ENCODE measurements at regions not wholly inside any gene's neighbourhood (a gene's known extent, or its start where the extent isn't known, plus 50 kb on each side); places are given as distances from the start of the nearest gene placed in this dataset.
"Not testable (repeated sequence)": the region's sequence is repeated elsewhere in the genome, so short reads cannot be mapped to it uniquely, and the experiment has no call there.

DNA sequence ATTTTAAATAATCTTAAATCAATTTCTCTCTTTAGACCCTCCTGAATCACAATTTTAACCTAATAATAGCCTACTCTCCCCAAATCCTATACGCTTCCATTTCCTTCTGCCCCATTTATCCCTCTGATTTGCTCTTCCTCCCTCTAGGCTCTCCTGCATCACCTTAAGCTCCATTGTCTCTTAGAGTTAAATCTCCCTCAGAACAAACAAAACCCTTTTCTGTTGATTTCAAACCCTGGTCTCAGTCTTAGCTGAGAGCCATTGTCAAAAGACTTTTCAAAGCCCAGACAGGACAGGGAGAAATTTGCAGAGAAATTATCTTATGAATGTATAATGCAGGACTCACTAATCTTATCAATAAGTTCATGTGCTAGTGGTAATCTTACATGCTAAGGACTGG is 106.1 kb downstream of the C12orf75 start:
- no peak overlapping the region for H3K9ac ChIP-seq
- no peak for TF ChIP-seq Cebpa-rat (IDR thresholded peaks at IDR 0.05)

DNA sequence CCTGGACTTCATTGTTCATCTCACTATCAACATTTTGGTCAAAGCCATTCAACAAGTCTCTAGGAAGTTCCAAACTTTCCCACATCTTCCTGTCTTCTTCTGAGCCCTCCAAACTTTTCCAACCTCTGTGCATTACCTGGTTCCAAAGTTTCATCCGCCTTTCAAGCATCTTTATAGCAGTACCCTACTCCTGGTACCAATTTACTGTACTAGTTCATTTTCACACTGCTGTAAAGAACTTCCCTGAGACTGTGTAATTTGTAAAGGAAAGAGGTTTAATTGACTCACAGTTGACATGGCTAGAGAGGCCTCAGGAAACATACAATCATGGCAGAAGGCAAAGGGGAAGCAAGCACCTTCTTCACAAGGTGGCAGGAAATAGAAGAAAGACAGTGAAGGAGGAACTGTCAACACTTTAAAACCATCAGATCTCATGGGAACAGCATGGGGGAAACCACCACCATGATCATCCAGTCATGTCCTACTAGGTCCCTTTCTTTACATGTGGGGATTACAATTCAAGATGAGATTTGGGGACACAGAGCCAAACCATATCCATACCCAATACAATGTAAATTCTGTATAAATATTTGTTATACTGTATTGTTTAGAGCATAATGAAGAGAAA is 109.7 kb downstream of the C12orf75 start:
- H3K4me1 ChIP-seq: peaks cover 5 to 16% (median 10%) of the 10 kb centered on the region in 10 experiments; a peak in 17 of 20 replicates
- H3K27me3 ChIP-seq: peaks cover 0 to 15% (median 0%) of the 10 kb centered on the region in 11 experiments; a peak in 2 of 22 replicates
- H3K9ac ChIP-seq: no peak overlapping the region
- peaks cover 28 to 37% (median 32%) of the 10 kb centered on the region in 11 experiments for H3K9me3 ChIP-seq (replicated peaks in 1 of 11)
- H3K4me2 ChIP-seq: peak overlapping the region in 3 of 11 experiments; percentile 2 to 19 (median 17); a peak in 2 of 22 replicates
- no peak overlapping the region for H3K4me3 ChIP-seq
- no peak overlapping the region for H3K27ac ChIP-seq
- no peaks in the 10 kb centered on the region for H4K20me1 ChIP-seq
- H3K36me3 ChIP-seq: peaks cover 0 to 5% (median 0%) of the 10 kb centered on the region in 11 experiments; a peak in 1 of 22 replicates
- TF ChIP-seq Cebpa-rat (IDR thresholded peaks at IDR 0.05): no peak

More for the DNA sequence above, 106.1 kb downstream of the C12orf75 start:
- no peak overlapping the region for H3K4me3 ChIP-seq
- no peaks in the 10 kb centered on the region for H4K20me1 ChIP-seq
- no peak overlapping the region for H3K4me2 ChIP-seq
- no peaks in the 10 kb centered on the region for H3K27me3 ChIP-seq
- peaks cover 28 to 42% (median 31%) of the 10 kb centered on the region in 11 experiments for H3K9me3 ChIP-seq (replicated peaks in 1 of 11)
- peaks cover 0 to 8% (median 3%) of the 10 kb centered on the region in 10 experiments; a peak in 7 of 20 replicates for H3K4me1 ChIP-seq
- H3K27ac ChIP-seq: no peak overlapping the region
- peaks cover 0 to 5% (median 0%) of the 10 kb centered on the region in 11 experiments; a peak in 1 of 22 replicates for H3K36me3 ChIP-seq

DNA sequence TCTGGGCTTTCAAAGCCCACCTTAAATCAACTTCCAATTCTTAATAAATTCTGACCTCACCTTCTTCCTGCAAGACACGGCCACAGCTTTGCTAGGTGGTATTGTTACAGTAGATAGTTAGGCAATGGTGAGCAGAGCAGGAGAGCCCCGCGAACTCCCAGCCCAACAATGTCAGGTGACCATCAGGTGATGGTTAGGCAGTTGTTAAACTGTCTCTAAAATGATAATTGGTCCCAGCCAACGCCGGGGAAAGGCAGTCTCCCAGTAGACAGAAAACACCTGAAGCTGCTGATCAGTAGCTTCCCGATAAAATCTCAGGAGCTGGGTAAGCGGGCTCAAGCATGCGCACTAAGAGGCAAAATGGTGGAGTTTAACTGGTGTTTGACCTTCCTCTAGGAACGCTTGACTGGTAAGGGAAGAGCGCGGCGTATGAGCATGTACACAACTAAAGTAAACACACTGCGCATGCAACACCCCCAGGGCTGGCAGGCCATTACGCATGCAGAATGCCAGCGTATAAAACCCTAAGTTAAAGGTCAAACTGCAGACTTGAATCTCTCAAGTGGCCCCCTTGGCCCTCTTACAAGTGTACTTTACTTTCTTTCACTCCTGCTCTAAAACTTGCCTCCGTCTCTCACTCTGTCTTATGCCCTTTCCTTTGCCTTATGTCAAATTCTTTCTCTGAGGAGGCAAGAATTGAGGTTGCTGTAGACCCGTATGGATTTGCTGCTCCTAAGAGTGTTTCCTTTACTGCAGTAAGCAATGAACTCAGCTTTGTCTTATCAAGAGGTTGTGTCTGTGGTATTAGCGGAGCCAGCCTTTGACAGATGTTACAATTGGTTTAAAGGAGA is 113.5 kb downstream of the C12orf75 start:
- Histone ChIP-seq H3K9ac (no peak overlapping the region), H3K4me2 (peak overlapping the region in 6 of 11 experiments; percentile 5 to 40 (median 25); a peak in 11 of 22 replicates), H3K36me3 (peaks cover 0 to 4% (median 0%) of the 10 kb centered on the region in 11 experiments; a peak in 1 of 22 replicates), H3K9me3 (replicated peaks in 1 of 11) (peaks cover 13 to 20% (median 15%) of the 10 kb centered on the region in 11 experiments), H3K27ac (no peak overlapping the region), H3K4me1 (peaks cover 5 to 16% (median 10%) of the 10 kb centered on the region in 10 experiments; a peak in 17 of 20 replicates), H4K20me1 (no peaks in the 10 kb centered on the region), H3K4me3 (no peak overlapping the region), H3K27me3 (peaks cover 0 to 28% (median 0%) of the 10 kb centered on the region in 11 experiments; a peak in 2 of 22 replicates)
- TF ChIP-seq Cebpa-rat (IDR thresholded peaks at IDR 0.05): no peak

DNA sequence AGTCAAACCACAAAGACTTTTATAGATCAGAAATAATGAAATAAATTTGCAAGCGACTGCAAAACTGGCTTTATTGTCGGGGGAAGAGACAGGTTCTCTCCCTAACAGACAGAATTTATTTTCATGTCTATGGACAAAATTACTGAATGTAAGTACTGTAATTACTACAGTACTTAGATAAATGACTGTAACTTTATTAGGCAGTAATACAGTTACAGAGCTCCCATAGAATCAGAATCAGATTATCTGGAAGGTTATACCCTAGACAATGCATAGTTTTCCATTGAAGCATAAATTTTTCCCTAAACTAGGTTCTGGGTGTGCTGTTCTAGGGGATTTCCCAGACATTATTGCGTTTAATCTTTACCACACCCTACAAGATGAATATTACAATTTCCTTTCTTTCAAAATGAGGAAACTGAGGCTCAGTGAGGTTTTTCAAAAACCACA is 114.2 kb downstream of the C12orf75 start:
- Histone ChIP-seq H3K4me3 (no peak overlapping the region), H3K27ac (no peak overlapping the region), H3K4me2 (peak overlapping the region in 8 of 11 experiments; percentile 5 to 46 (median 28); a peak in 12 of 22 replicates)

DNA sequence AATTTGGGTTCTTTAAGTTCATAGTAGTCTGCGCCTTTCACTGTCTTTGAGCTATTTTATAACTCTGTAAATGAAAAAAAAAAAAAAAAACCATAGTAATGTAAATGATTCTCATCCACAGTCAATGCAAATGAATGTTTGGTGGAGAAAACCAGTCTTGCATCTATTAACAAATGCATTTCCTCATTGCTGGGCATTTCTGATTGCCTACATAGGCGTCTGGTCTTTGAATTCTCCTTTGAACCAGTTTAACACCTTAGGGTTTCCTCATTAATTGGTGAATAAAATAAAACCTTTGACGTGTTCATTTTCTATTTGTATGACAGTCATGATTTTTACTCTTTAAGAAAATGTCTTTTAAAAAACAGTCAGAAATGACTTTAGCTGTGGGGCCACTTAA is 114.8 kb downstream of the C12orf75 start:
- Histone ChIP-seq H4K20me1 (no peaks in the 10 kb centered on the region), H3K9me3 (replicated peaks in 1 of 11) (peaks cover under 1 to 7% (median 3%) of the 10 kb centered on the region in 11 experiments; a peak in 17 of 22 replicates), H3K4me3 (no peak overlapping the region), H3K36me3 (no peaks in the 10 kb centered on the region), H3K27ac (no peak overlapping the region), H3K4me2 (peak overlapping the region in 3 of 11 experiments; percentile 36 to 46 (median 40); a peak in 6 of 22 replicates), H3K27me3 (peaks cover 0 to 28% (median 0%) of the 10 kb centered on the region in 11 experiments; a peak in 2 of 22 replicates), H3K4me1 (peaks cover 3 to 14% (median 10%) of the 10 kb centered on the region in 10 experiments; a peak in 17 of 20 replicates), H3K9ac (no peak overlapping the region)
- TF ChIP-seq Cebpa-rat (IDR thresholded peaks at IDR 0.05): no peak

More for the DNA sequence above, 114.2 kb downstream of the C12orf75 start:
- H3K9me3 ChIP-seq (replicated peaks in 1 of 11): peaks cover 6 to 13% (median 9%) of the 10 kb centered on the region in 11 experiments
- H3K4me1 ChIP-seq: peaks cover 5 to 16% (median 10%) of the 10 kb centered on the region in 10 experiments; a peak in 17 of 20 replicates
- no peak for TF ChIP-seq Cebpa-rat (IDR thresholded peaks at IDR 0.05)
- no peaks in the 10 kb centered on the region for H4K20me1 ChIP-seq
- no peak overlapping the region for H3K9ac ChIP-seq
- no peaks in the 10 kb centered on the region for H3K36me3 ChIP-seq
- H3K27me3 ChIP-seq: peaks cover 0 to 28% (median 0%) of the 10 kb centered on the region in 11 experiments; a peak in 2 of 22 replicates

DNA sequence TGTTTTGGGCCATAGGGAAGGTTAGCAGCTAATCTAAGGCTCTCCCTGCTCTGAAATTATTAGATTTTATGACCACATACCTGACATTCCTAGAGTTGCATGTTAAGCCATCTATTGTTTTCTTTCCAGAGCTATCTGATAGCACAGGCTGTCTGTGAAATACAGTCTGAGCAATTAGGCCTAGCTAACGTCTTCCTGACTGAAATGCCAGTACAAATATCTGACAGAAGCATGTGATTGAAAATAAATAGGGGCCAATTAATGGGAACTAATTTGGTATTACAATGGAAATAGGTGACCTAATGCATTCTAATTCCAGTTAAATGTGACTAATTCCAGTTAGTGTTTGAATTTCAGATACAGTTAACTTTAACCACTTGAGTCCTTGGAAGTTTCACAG is 115.2 kb downstream of the C12orf75 start:
- Histone ChIP-seq H3K4me1 (peaks cover 0 to 14% (median 8%) of the 10 kb centered on the region in 10 experiments; a peak in 14 of 20 replicates), H4K20me1 (no peaks in the 10 kb centered on the region), H3K4me3 (no peak overlapping the region), H3K9ac (no peak overlapping the region), H3K36me3 (no peaks in the 10 kb centered on the region), H3K27ac (no peak overlapping the region), H3K27me3 (peaks cover 0 to 28% (median 0%) of the 10 kb centered on the region in 11 experiments; a peak in 2 of 22 replicates), H3K4me2 (no peak overlapping the region), H3K9me3 (replicated peaks in 1 of 11) (peaks cover 0 to 5% (median 0%) of the 10 kb centered on the region in 11 experiments; a peak in 4 of 22 replicates)
- TF ChIP-seq Cebpa-rat (IDR thresholded peaks at IDR 0.05): no peak

DNA sequence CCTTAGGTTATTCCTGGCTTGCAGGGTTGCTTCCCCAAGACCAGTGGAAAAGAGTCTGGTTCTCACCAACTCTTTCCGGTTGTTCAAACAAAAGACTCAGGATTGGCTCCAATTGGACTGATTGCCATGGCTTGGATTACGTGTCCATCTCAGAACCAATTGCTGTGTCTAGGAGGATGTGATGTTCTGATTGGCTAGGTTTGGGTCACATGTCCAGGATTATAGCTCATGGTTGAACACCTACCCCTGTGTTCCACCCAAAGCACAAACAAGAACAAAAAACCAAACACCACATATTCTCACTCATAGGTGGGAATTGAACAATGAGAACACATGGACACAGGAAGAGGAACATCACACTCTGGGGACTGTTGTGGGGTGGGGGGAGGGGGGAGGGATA is 116.0 kb downstream of the C12orf75 start:
- not testable (repeated sequence) for H4K20me1 ChIP-seq; H3K9me3 ChIP-seq (replicated peaks in 1 of 11); H3K36me3 ChIP-seq; H3K9ac ChIP-seq; H3K4me2 ChIP-seq; H3K27ac ChIP-seq; H3K4me3 ChIP-seq
- peaks cover 0 to 28% (median 0%) of the 10 kb centered on the region in 11 experiments; a peak in 2 of 22 replicates for H3K27me3 ChIP-seq
- peaks cover 0 to 14% (median 8%) of the 10 kb centered on the region in 10 experiments; a peak in 12 of 20 replicates for H3K4me1 ChIP-seq

DNA sequence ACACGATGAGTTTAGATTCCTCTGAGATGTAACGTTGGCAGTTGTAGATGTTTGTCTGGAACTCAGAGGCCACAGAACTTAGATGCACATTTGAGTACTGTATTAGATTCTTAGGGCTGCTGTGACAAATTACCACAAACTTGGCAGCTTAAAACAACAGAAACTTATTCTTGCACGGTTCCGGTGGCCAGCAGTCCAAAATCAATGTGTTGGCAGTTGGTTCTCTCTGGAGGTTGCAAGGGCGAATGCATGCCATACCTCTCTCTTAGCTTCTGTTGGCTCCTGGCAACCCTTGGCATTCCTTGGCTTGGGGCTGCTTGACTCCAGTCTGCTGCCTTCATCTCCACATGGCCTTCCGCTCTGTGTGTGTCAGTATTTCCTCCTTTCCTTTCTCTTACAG is 118.9 kb downstream of the C12orf75 start:
- Histone ChIP-seq H3K9ac (no peak overlapping the region), H3K9me3 (replicated peaks in 1 of 11) (no peaks in the 10 kb centered on the region), H3K4me2 (no peak overlapping the region), H3K27ac (no peak overlapping the region), H4K20me1 (no peaks in the 10 kb centered on the region), H3K4me3 (no peak overlapping the region), H3K36me3 (no peaks in the 10 kb centered on the region), H3K27me3 (0 out of 22 replicates have a peak, but pooled peaks cover 0 to 13% (median 0%) of the 10 kb centered on the region in 11 experiments), H3K4me1 (peaks cover 0 to 9% (median 5%) of the 10 kb centered on the region in 10 experiments; a peak in 12 of 20 replicates)
- TF ChIP-seq Cebpa-rat (IDR thresholded peaks at IDR 0.05): no peak

All from BLaER1 treated with 17β-estradiol and CSF1 and Interleukin-3, amounts not matched to agents 10 nM and 100 nM (cell line).